ENCODE measurements at regions not wholly inside any gene's neighbourhood (a gene's known extent, or its start where the extent isn't known, plus 50 kb on each side); places are given as distances from the start of the nearest gene placed in this dataset.
"Not testable (repeated sequence)": the region's sequence is repeated elsewhere in the genome, so short reads cannot be mapped to it uniquely, and the experiment has no call there.

DNA sequence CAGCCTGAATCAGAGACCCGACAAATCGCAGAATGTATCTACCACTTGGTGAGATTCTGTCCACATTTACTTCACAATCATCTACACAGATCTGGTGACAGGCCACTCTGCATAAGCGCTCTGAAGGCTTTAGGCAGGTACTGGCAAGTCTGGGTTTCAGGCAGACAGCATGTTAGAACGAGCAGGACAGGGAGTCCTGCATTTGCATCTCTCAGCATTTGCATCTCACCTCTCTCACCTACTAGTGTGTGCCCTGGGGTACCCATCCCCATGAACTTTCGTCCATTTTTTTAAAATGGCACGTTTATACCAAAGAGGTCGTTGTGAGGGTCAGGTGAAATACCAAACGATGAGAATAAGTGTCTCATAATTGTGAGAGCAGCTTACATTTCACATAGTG is 108.2 kb downstream of the SPATA31A1 start:
- POLR2A ChIA-PET; H3K27ac Mint-ChIP-seq; H3K4me1 Mint-ChIP-seq; H3K36me3 Mint-ChIP-seq (ENCODE audit: low read depth); H3K27me3 Mint-ChIP-seq; CTCF ChIA-PET; DNase-seq; H3K9me3 Mint-ChIP-seq: not testable (repeated sequence)
- H3K4me3 Mint-ChIP-seq = peak overlapping the region; percentile 89

DNA sequence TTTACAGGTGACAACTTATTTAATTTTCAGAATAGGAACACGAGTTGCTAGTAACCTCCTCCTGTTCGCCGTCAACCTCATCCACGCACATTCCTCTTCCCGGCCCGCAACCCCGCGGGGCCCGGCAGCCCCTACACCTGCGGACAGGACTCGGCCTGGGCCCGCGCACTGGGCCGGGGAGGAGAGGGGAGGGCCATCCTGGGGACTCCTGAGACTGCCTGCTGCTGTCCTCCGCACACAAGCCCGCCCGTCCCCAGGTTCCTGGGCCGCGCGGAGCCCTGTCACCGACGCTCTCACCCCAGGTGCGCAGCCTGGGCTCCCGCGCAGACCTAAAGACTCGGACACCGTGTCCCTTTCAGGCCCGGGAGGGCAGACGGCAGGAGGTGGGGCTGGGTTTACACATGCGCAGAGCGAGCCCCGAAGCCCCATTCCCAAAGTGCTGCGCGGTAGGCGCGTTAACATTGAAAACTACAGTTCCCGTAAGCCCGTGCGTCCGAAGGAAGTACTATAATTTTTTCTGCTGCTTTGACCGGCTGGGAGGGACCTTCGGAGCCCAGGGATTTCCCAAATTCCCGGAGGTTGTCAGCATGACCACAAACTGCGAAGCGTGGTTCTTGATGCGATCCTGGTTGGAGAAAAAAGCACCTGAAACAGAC is 108.8 kb downstream of the SPATA31A1 start:
- H3K4me1 Mint-ChIP-seq; CTCF ChIA-PET; H3K36me3 Mint-ChIP-seq (ENCODE audit: low read depth); H3K27me3 Mint-ChIP-seq; H3K9me3 Mint-ChIP-seq; POLR2A ChIA-PET: not testable (repeated sequence)
- Mint-ChIP-seq H3K4me3 (peak overlapping the region; percentile 89), H3K27ac (peak overlapping the region; percentile 64)
- DNase-seq = peak; percentile 79

DNA sequence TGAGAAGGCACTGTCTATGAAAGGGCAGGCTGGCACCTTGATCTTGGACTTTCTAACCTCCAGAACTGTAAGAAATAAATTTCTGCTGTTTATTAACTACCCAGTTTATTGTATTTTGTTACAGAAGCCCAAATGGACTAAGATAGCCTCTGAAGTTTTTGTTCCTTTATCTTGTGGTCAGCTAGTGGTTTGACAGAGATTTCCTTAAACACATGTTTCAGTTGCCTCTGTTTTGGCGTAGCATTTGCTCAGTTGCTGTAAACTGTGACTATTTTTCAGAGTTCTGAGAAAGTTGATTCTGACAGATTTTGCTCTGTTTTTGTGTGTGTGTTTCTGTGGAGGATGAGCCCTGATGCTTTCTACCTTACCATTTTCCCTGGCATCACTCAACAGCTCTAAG is 119.0 kb downstream of the SPATA31A1 start:
- H3K9me3 Mint-ChIP-seq; H3K4me1 Mint-ChIP-seq; POLR2A ChIA-PET; H3K4me3 Mint-ChIP-seq; H3K36me3 Mint-ChIP-seq (ENCODE audit: low read depth); H3K27ac Mint-ChIP-seq; H3K27me3 Mint-ChIP-seq; CTCF ChIA-PET; DNase-seq: not testable (repeated sequence)

DNA sequence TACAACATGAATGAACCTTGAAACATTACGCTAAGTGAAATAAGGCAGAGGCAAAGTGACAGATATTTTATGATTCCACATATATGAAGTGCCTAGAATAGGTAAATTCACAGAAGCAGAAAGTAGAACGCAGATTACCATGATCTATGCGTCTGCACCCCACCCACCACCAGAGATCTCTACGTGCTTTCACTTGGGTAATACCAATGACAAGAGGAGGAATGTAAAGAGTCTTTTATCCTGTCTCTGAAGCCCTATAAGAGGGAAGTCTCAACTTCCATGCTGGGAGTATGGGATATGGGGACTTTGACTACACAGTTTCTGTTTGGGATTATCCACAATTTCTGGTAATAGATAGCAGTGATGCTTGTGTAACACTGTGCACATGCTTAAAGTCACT is 127.6 kb downstream of the SPATA31A1 start:
- H3K36me3 Mint-ChIP-seq (ENCODE audit: low read depth); POLR2A ChIA-PET; H3K4me1 Mint-ChIP-seq; H3K27ac Mint-ChIP-seq; H3K4me3 Mint-ChIP-seq; H3K27me3 Mint-ChIP-seq; DNase-seq; CTCF ChIA-PET; H3K9me3 Mint-ChIP-seq: not testable (repeated sequence)

- DNase-seq; H3K27me3 Mint-ChIP-seq; H3K4me3 Mint-ChIP-seq; H3K4me1 Mint-ChIP-seq; CTCF ChIA-PET; H3K36me3 Mint-ChIP-seq (ENCODE audit: low read depth); H3K9me3 Mint-ChIP-seq; H3K27ac Mint-ChIP-seq; POLR2A ChIA-PET: not testable (repeated sequence)
Observed at GRCh38 chr9:39483880-39484279, 128.4 kb downstream of the SPATA31A1 start.

GRCh38 chr9:39484292-39484691 is 128.8 kb downstream of the SPATA31A1 start:
- H3K36me3 Mint-ChIP-seq (ENCODE audit: low read depth); H3K4me1 Mint-ChIP-seq; POLR2A ChIA-PET; DNase-seq; H3K27ac Mint-ChIP-seq; H3K4me3 Mint-ChIP-seq; H3K27me3 Mint-ChIP-seq; H3K9me3 Mint-ChIP-seq; CTCF ChIA-PET: not testable (repeated sequence)

- H3K36me3 Mint-ChIP-seq (ENCODE audit: low read depth); H3K27ac Mint-ChIP-seq; CTCF ChIA-PET; H3K4me1 Mint-ChIP-seq; H3K27me3 Mint-ChIP-seq; DNase-seq; H3K4me3 Mint-ChIP-seq; POLR2A ChIA-PET; H3K9me3 Mint-ChIP-seq: not testable (repeated sequence)
Observed at GRCh38 chr9:39487477-39487876, 132.0 kb downstream of the SPATA31A1 start.

DNA sequence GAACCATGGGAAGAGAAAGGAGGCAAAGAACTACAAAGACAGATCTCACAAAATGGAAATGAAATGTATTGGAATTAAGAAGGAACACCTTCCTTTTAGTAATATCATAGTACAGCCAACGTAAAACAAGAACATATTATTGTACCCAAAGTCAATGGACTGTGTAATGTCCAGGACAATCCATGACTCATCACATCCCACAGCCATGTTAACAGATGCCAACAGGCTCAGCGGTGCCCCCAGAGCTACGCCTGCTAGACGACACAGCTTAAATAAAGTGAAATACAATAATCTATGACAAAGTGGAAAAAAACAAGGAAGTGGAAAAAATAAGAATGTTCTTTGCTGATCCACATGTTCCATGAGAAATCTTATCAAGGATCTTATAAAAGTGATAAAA is 140.8 kb downstream of the SPATA31A1 start:
- POLR2A ChIA-PET; H3K27ac Mint-ChIP-seq; CTCF ChIA-PET; DNase-seq; H3K36me3 Mint-ChIP-seq (ENCODE audit: low read depth); H3K9me3 Mint-ChIP-seq; H3K4me1 Mint-ChIP-seq; H3K27me3 Mint-ChIP-seq; H3K4me3 Mint-ChIP-seq: not testable (repeated sequence)

DNA sequence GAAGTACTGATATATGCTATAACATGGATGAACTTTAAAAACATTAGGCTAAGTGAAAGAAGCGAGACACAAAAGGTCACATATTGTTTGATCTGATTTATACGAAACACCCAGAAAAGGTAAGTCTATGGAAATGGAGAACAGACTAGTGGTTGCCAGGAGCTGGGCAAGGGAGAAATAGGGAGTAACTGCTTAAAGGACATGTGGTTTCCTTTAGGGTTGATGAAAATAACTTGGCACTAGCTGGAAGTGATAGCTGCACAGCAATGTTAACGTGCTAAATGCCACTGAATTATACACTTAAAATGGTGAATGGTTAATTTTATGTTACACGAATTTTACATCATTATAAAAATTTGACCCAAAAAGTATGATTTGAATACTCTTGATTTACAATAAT is 147.7 kb downstream of the SPATA31A1 start:
- H3K36me3 Mint-ChIP-seq (ENCODE audit: low read depth); DNase-seq; H3K9me3 Mint-ChIP-seq; H3K4me1 Mint-ChIP-seq; CTCF ChIA-PET; H3K27ac Mint-ChIP-seq; POLR2A ChIA-PET; H3K27me3 Mint-ChIP-seq; H3K4me3 Mint-ChIP-seq: not testable (repeated sequence)

GRCh38 chr9:39527387-39528029 is 172.0 kb downstream of the SPATA31A1 start:
- CTCF ChIA-PET; H3K36me3 Mint-ChIP-seq (ENCODE audit: low read depth); H3K9me3 Mint-ChIP-seq; H3K4me1 Mint-ChIP-seq; DNase-seq; POLR2A ChIA-PET; H3K27ac Mint-ChIP-seq; H3K4me3 Mint-ChIP-seq; H3K27me3 Mint-ChIP-seq: not testable (repeated sequence)

GRCh38 chr9:39532597-39532996 is 177.1 kb downstream of the SPATA31A1 start:
- H3K9me3 Mint-ChIP-seq; H3K27ac Mint-ChIP-seq; H3K27me3 Mint-ChIP-seq; H3K36me3 Mint-ChIP-seq (ENCODE audit: low read depth); POLR2A ChIA-PET; DNase-seq; CTCF ChIA-PET; H3K4me1 Mint-ChIP-seq; H3K4me3 Mint-ChIP-seq: not testable (repeated sequence)

GRCh38 chr9:39533001-39533762 is 177.7 kb downstream of the SPATA31A1 start:
- H3K36me3 Mint-ChIP-seq (ENCODE audit: low read depth); POLR2A ChIA-PET; H3K27me3 Mint-ChIP-seq; H3K4me1 Mint-ChIP-seq; H3K9me3 Mint-ChIP-seq; CTCF ChIA-PET; H3K4me3 Mint-ChIP-seq; DNase-seq; H3K27ac Mint-ChIP-seq: not testable (repeated sequence)

GRCh38 chr9:39533763-39534548 is 178.5 kb downstream of the SPATA31A1 start:
- H3K4me3 Mint-ChIP-seq = not testable (repeated sequence)

More at GRCh38 chr9:39533763-39534548, 178.5 kb downstream of the SPATA31A1 start:
- DNase-seq; H3K27ac Mint-ChIP-seq; H3K36me3 Mint-ChIP-seq (ENCODE audit: low read depth); H3K4me1 Mint-ChIP-seq; POLR2A ChIA-PET; CTCF ChIA-PET; H3K27me3 Mint-ChIP-seq; H3K9me3 Mint-ChIP-seq: not testable (repeated sequence)
